ENCODE measurements at regions not wholly inside any gene's neighbourhood (a gene's known extent, or its start where the extent isn't known, plus 50 kb on each side); places are given as distances from the start of the nearest gene placed in this dataset.

GRCh38 chr15:91530956-91531582, 322.4 kb upstream of the SLCO3A1 start:
- Histone ChIP-seq H3K9me3 (replicated peaks in 1 of 11) (no peaks in the 10 kb centered on the region), H3K36me3 (no peaks in the 10 kb centered on the region), H4K20me1 (no peaks in the 10 kb centered on the region), H3K4me3 (no peak overlapping the region), H3K27ac (no peak overlapping the region), H3K4me1 (no peaks in the 10 kb centered on the region), H3K9ac (no peak overlapping the region), H3K27me3 (no peaks in the 10 kb centered on the region), H3K4me2 (no peak overlapping the region)
- TF ChIP-seq Cebpa-rat (IDR thresholded peaks at IDR 0.05), result no peak

DNA sequence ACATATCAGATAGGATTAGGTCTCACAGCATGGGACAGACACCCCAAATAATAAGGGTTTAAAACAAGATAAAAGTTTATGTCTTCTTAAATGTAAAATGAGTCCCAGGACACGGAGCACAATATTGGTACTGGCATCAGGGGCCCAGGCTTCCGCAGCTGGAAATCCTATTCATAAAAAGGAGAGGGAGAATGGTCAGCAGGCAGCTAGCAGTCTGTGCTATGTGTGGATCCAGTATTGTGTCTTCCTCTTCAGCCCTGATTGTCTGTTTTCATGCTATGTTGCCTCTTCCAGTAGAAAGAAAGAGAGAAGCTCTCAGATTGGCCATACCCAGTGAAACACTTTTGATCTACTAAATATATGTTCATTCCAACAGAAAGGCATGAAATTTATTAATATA, 319.3 kb upstream of the SLCO3A1 start:
- Histone ChIP-seq H3K9me3 (replicated peaks in 1 of 11) (no peaks in the 10 kb centered on the region), H3K9ac (no peak overlapping the region), H3K27ac (no peak overlapping the region), H3K4me3 (no peak overlapping the region), H3K4me1 (no peaks in the 10 kb centered on the region), H4K20me1 (no peaks in the 10 kb centered on the region), H3K36me3 (no peaks in the 10 kb centered on the region), H3K27me3 (no peaks in the 10 kb centered on the region), H3K4me2 (no peak overlapping the region)
- no peak for TF ChIP-seq Cebpa-rat (IDR thresholded peaks at IDR 0.05)

- H3K27ac ChIP-seq, result no peak overlapping the region
- TF ChIP-seq Cebpa-rat (IDR thresholded peaks at IDR 0.05), result no peak
- no peak overlapping the region for H3K4me3 ChIP-seq
- H3K27me3 ChIP-seq, result no peaks in the 10 kb centered on the region
- H4K20me1 ChIP-seq, result no peaks in the 10 kb centered on the region
- H3K9me3 ChIP-seq (replicated peaks in 1 of 11), result no peaks in the 10 kb centered on the region
- no peaks in the 10 kb centered on the region for H3K36me3 ChIP-seq
- no peak overlapping the region for H3K9ac ChIP-seq
- no peak overlapping the region for H3K4me2 ChIP-seq
- no peaks in the 10 kb centered on the region for H3K4me1 ChIP-seq
Measured at GRCh38 chr15:91534976-91535375, 318.5 kb upstream of the SLCO3A1 start.

DNA sequence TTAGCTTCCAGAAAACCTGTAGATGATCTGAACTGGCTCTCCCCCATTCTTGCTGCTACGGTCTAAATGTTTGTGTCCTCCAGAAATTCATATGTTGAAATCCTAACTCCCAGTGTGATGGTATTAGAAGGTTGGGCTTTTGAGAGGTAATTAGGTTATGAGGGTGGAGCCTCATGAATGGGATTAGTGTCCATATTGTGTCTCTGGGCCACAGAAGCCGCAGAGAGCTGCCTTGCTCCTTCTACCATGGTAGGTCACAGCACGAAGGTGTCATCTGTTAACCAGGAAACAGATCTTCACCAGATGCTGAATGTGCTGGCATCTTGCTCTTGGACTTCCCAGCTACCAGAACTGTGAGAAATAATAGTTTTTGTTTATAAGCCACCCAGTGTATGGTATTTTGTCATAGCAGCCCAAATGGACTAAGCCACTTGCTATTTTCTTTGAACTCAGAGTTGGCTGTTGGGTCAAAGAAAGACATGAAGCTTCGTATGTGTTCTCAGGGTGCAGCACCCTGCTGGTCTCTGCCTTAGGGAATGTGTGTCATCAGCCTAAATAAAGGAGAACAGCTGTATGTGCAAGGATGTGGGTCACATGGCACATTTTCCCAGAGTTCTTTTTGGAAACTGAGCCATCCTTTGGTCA, 317.5 kb upstream of the SLCO3A1 start:
- no peak for TF ChIP-seq Cebpa-rat (IDR thresholded peaks at IDR 0.05)
- H3K9me3 ChIP-seq (replicated peaks in 1 of 11), result no peaks in the 10 kb centered on the region
- no peaks in the 10 kb centered on the region for H3K4me1 ChIP-seq
- no peak overlapping the region for H3K27ac ChIP-seq
- H3K4me3 ChIP-seq, result no peak overlapping the region
- no peaks in the 10 kb centered on the region for H4K20me1 ChIP-seq
- H3K4me2 ChIP-seq, result no peak overlapping the region
- no peaks in the 10 kb centered on the region for H3K27me3 ChIP-seq
- H3K9ac ChIP-seq, result no peak overlapping the region
- no peaks in the 10 kb centered on the region for H3K36me3 ChIP-seq

DNA sequence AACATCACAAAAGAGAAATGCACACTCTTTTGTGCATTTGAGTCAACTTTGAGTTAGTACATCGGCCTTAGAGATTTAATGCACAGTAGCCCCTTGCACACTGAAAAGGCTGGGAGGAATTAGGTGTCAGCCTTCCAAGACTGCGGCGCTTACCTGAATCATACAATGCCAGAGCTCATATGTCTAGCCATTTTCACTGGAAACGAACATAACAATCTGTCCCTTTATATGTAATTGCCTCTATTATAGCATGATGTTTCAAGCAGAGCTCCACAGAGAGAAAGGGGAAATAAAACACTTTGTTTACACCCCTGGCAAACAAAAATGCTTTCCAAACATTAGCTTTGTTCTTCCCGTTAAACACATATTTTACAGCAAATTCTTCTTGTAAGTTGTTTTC, 315.7 kb upstream of the SLCO3A1 start:
- H3K4me2 ChIP-seq, result no peak overlapping the region
- H4K20me1 ChIP-seq, result no peaks in the 10 kb centered on the region
- no peaks in the 10 kb centered on the region for H3K27me3 ChIP-seq
- no peaks in the 10 kb centered on the region for H3K36me3 ChIP-seq
- TF ChIP-seq Cebpa-rat (IDR thresholded peaks at IDR 0.05), result no peak
- no peak overlapping the region for H3K27ac ChIP-seq
- H3K9me3 ChIP-seq (replicated peaks in 1 of 11), result no peaks in the 10 kb centered on the region
- H3K4me3 ChIP-seq, result no peak overlapping the region
- H3K4me1 ChIP-seq, result no peaks in the 10 kb centered on the region
- H3K9ac ChIP-seq, result no peak overlapping the region

DNA sequence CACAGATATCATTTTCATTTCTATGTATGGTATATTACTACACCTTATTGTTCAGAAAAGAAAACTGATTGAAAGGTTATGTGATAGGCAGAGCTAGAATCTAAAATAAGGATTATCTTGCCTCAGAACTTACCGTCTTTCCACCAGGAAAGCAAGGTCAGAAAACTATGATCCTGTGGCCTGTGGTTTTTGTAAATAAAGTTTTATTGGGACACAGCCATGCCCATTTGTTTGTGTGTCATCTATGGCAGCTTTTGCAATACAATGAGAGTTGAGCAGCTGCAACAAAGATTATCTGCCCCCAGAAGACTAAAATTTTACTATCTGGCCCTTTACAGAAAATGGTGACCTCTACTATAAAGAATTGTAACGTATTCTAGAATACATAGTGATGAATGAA, 314.7 kb upstream of the SLCO3A1 start:
- H3K9me3 ChIP-seq (replicated peaks in 1 of 11), result no peaks in the 10 kb centered on the region
- H3K4me3 ChIP-seq, result no peak overlapping the region
- H3K4me1 ChIP-seq, result no peaks in the 10 kb centered on the region
- no peaks in the 10 kb centered on the region for H3K27me3 ChIP-seq
- no peaks in the 10 kb centered on the region for H4K20me1 ChIP-seq
- H3K9ac ChIP-seq, result no peak overlapping the region
- TF ChIP-seq Cebpa-rat (IDR thresholded peaks at IDR 0.05), result no peak
- H3K4me2 ChIP-seq, result no peak overlapping the region
- H3K27ac ChIP-seq, result no peak overlapping the region
- H3K36me3 ChIP-seq, result no peaks in the 10 kb centered on the region

DNA sequence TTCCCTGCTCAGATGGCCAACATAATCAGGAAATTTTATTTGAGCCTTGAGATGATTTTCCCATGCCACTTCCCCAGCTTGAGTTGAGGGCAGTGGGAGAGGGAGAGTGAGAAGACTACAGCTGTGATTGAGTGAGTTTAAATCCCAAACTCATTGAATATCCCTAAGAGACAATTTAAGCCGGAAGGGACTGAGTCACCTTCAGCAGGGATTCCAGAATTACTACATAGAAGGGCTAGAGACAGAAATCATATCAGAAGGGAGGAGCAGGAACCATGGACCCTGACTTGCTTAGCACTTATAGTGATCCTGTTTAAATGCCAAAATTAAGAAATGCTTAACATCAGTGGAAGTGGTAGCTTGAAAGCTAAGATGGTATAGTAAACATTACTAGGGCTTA, 312.2 kb upstream of the SLCO3A1 start:
- H3K27ac ChIP-seq, result no peak overlapping the region
- no peak overlapping the region for H3K4me2 ChIP-seq
- H3K9me3 ChIP-seq (replicated peaks in 1 of 11), result no peaks in the 10 kb centered on the region
- no peaks in the 10 kb centered on the region for H3K36me3 ChIP-seq
- H3K27me3 ChIP-seq, result no peaks in the 10 kb centered on the region
- no peak overlapping the region for H3K4me3 ChIP-seq
- H3K4me1 ChIP-seq, result no peaks in the 10 kb centered on the region
- no peaks in the 10 kb centered on the region for H4K20me1 ChIP-seq
- TF ChIP-seq Cebpa-rat (IDR thresholded peaks at IDR 0.05), result no peak
- no peak overlapping the region for H3K9ac ChIP-seq

DNA sequence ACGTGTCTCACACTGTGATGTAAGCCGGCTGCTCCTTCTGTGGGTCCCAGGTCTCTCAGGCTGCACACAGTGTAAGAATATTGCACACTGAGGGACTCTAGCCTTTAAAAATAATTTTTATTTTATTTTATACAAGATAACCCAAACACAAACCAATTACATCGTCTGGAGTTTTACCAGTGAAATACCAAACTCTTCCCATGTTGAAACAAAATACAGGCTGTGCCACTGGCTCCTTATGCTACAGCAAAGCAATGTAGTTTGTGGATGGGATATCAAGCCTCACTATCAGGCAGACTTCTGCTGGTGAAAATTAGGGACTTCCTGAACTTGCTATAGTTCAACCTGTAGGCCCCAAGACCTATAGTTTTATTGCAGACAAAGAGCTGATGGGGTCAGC, 311.3 kb upstream of the SLCO3A1 start:
- no peak for TF ChIP-seq Cebpa-rat (IDR thresholded peaks at IDR 0.05)
- Histone ChIP-seq H3K4me1 (no peaks in the 10 kb centered on the region), H3K27ac (no peak overlapping the region), H3K27me3 (no peaks in the 10 kb centered on the region), H3K9me3 (replicated peaks in 1 of 11) (no peaks in the 10 kb centered on the region), H4K20me1 (no peaks in the 10 kb centered on the region), H3K9ac (no peak overlapping the region), H3K36me3 (no peaks in the 10 kb centered on the region), H3K4me2 (no peak overlapping the region), H3K4me3 (no peak overlapping the region)

- H3K36me3 ChIP-seq, result no peaks in the 10 kb centered on the region
- H3K27me3 ChIP-seq, result no peaks in the 10 kb centered on the region
- no peak for TF ChIP-seq Cebpa-rat (IDR thresholded peaks at IDR 0.05)
- H3K9ac ChIP-seq, result no peak overlapping the region
- peaks cover 0 to 6% (median 0%) of the 10 kb centered on the region in 10 experiments; a peak in 1 of 20 replicates for H3K4me1 ChIP-seq
- no peak overlapping the region for H3K4me2 ChIP-seq
- H3K27ac ChIP-seq, result no peak overlapping the region
- no peaks in the 10 kb centered on the region for H3K9me3 ChIP-seq (replicated peaks in 1 of 11)
- no peaks in the 10 kb centered on the region for H4K20me1 ChIP-seq
- no peak overlapping the region for H3K4me3 ChIP-seq
Measured at GRCh38 chr15:91547356-91547755, 306.2 kb upstream of the SLCO3A1 start.

- Histone ChIP-seq H3K4me1 (peaks cover 0 to 6% (median 0%) of the 10 kb centered on the region in 10 experiments; a peak in 1 of 20 replicates), H3K36me3 (no peaks in the 10 kb centered on the region), H4K20me1 (no peaks in the 10 kb centered on the region), H3K4me3 (no peak overlapping the region), H3K9me3 (replicated peaks in 1 of 11) (no peaks in the 10 kb centered on the region), H3K4me2 (no peak overlapping the region), H3K27ac (no peak overlapping the region), H3K9ac (no peak overlapping the region), H3K27me3 (no peaks in the 10 kb centered on the region)
- TF ChIP-seq Cebpa-rat (IDR thresholded peaks at IDR 0.05), result no peak
Measured at GRCh38 chr15:91548549-91548948, 305.0 kb upstream of the SLCO3A1 start.
